ENCODE measurements at regions not wholly inside any gene's neighbourhood (a gene's known extent, or its start where the extent isn't known, plus 50 kb on each side); places are given as distances from the start of the nearest gene placed in this dataset.

GRCh38 chr16:77067900-77068299, 123.1 kb upstream of the MON1B start:
- H4K20me1 ChIP-seq (ENCODE audit: insufficient read depth, low read length): no peaks in the 10 kb centered on the region
- DNase-seq (ENCODE audit: low read depth) (no peak), FAIRE-seq (no peak)
- H3K4me3 ChIP-seq (ENCODE audit: insufficient read depth, low read depth, low read length): no peak overlapping the region
- H3K4me1 ChIP-seq (ENCODE audit: insufficient read depth, low read length): no peaks in the 10 kb centered on the region
- no peak overlapping the region for H3K27ac Mint-ChIP-seq (ENCODE audit: unreplicated experiment)
- no peaks in the 10 kb centered on the region for H3K36me3 ChIP-seq (ENCODE audit: insufficient read depth, low read length)
- H3K4me2 ChIP-seq (ENCODE audit: low read length): no peak overlapping the region
- H3K36me3 Mint-ChIP-seq (ENCODE audit: low read depth, unreplicated experiment): no peaks in the 10 kb centered on the region
- H2AFZ ChIP-seq (ENCODE audit: low read depth, low read length): no peak overlapping the region
- H3K9me3 ChIP-seq (ENCODE audit: insufficient read depth, low read depth, low read length): no peaks in the 10 kb centered on the region
- no peak overlapping the region for H3K9ac ChIP-seq (ENCODE audit: low read length)
- H3K4me3 Mint-ChIP-seq (ENCODE audit: unreplicated experiment): no peak overlapping the region
- H3K79me2 ChIP-seq (ENCODE audit: insufficient read depth, low read length): no peaks in the 10 kb centered on the region
- no peaks in the 10 kb centered on the region for H3K27me3 Mint-ChIP-seq (ENCODE audit: low read depth, unreplicated experiment)
- no peaks in the 10 kb centered on the region for H3K4me1 Mint-ChIP-seq (ENCODE audit: low read depth, unreplicated experiment)
- no peak overlapping the region for H3K27ac ChIP-seq (ENCODE audit: low read depth, low read length)
- TF ChIP-seq CTCF (IDR thresholded peaks at IDR 0.05; ENCODE audit: insufficient read depth, low read depth, low read length): no peak
- TF ChIP-seq EZH2 (IDR thresholded peaks at IDR 0.05; ENCODE audit: insufficient read depth, low read length): no peak
- peaks cover 2% of the 10 kb centered on the region for H3K9me3 Mint-ChIP-seq (ENCODE audit: unreplicated experiment)
- no peaks in the 10 kb centered on the region for H3K27me3 ChIP-seq (ENCODE audit: insufficient read depth, low read length)

DNA sequence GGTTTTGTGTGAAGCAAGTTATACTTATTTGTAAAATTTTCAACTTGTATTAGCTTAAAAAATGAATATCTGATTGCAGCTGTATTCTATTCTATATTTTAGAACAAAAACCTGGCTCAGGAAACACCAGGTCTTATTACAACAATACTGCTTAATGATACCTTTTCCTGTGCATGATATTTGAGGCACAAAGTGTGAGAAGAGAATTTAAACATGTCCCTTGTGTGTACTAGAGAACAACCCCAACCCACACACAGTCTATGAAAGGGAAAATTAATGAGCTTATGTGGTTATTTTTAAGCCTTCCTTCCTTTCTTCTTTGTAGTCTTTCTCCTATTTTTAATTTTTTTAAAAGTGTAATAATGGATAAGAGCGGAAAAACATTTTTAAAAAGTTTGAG, 122.6 kb upstream of the MON1B start:
- H3K27ac Mint-ChIP-seq (ENCODE audit: unreplicated experiment): no peak overlapping the region
- H3K4me1 ChIP-seq (ENCODE audit: insufficient read depth, low read length): no peaks in the 10 kb centered on the region
- H3K9ac ChIP-seq (ENCODE audit: low read length): no peak overlapping the region
- no peak for FAIRE-seq
- no peaks in the 10 kb centered on the region for H3K4me1 Mint-ChIP-seq (ENCODE audit: low read depth, unreplicated experiment)
- no peak overlapping the region for H3K4me3 ChIP-seq (ENCODE audit: insufficient read depth, low read depth, low read length)
- no peak for DNase-seq (ENCODE audit: low read depth)
- H3K36me3 ChIP-seq (ENCODE audit: insufficient read depth, low read length): no peaks in the 10 kb centered on the region
- no peak overlapping the region for H3K4me2 ChIP-seq (ENCODE audit: low read length)
- H4K20me1 ChIP-seq (ENCODE audit: insufficient read depth, low read length): no peaks in the 10 kb centered on the region
- H3K79me2 ChIP-seq (ENCODE audit: insufficient read depth, low read length): no peaks in the 10 kb centered on the region
- no peak overlapping the region for H2AFZ ChIP-seq (ENCODE audit: low read depth, low read length)
- TF ChIP-seq EZH2 (IDR thresholded peaks at IDR 0.05; ENCODE audit: insufficient read depth, low read length) (no peak), CTCF (IDR thresholded peaks at IDR 0.05; ENCODE audit: insufficient read depth, low read depth, low read length) (no peak)
- no peaks in the 10 kb centered on the region for H3K9me3 ChIP-seq (ENCODE audit: insufficient read depth, low read depth, low read length)
- H3K9me3 Mint-ChIP-seq (ENCODE audit: unreplicated experiment): peaks cover 2% of the 10 kb centered on the region
- no peak overlapping the region for H3K4me3 Mint-ChIP-seq (ENCODE audit: unreplicated experiment)
- H3K27me3 ChIP-seq (ENCODE audit: insufficient read depth, low read length): no peaks in the 10 kb centered on the region
- H3K27me3 Mint-ChIP-seq (ENCODE audit: low read depth, unreplicated experiment): no peaks in the 10 kb centered on the region
- no peaks in the 10 kb centered on the region for H3K36me3 Mint-ChIP-seq (ENCODE audit: low read depth, unreplicated experiment)
- no peak overlapping the region for H3K27ac ChIP-seq (ENCODE audit: low read depth, low read length)

DNA sequence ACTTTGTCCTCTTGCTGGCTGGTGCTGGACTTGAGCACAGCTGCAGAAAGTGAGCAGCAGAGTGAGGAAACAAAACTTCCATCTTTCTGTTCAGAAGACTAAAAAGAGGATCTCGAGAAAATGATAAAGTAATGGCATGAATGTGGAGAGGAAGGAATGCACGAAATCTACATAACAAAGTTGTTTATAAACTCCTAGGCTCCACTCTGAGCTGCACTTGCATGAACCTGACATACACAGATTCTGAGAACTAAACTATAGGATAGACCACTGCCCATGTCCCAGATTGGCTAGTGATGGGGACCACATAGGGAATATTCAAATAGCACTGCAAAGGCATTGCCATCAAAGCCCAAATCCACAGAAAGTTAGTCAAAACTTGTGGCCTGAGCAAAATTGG, 121.1 kb upstream of the MON1B start:
- no peaks in the 10 kb centered on the region for H3K27me3 ChIP-seq (ENCODE audit: insufficient read depth, low read length)
- Mint-ChIP-seq H3K4me3 (ENCODE audit: unreplicated experiment) (no peak overlapping the region), H3K4me1 (ENCODE audit: low read depth, unreplicated experiment) (no peaks in the 10 kb centered on the region), H3K36me3 (ENCODE audit: low read depth, unreplicated experiment) (no peaks in the 10 kb centered on the region), H3K9me3 (ENCODE audit: unreplicated experiment) (peaks cover 2% of the 10 kb centered on the region), H3K27ac (ENCODE audit: unreplicated experiment) (no peak overlapping the region), H3K27me3 (ENCODE audit: low read depth, unreplicated experiment) (no peaks in the 10 kb centered on the region)
- FAIRE-seq (no peak), DNase-seq (ENCODE audit: low read depth) (no peak)
- H3K9ac ChIP-seq (ENCODE audit: low read length): no peak overlapping the region
- no peaks in the 10 kb centered on the region for H3K79me2 ChIP-seq (ENCODE audit: insufficient read depth, low read length)
- H3K4me1 ChIP-seq (ENCODE audit: insufficient read depth, low read length): no peaks in the 10 kb centered on the region
- H3K4me2 ChIP-seq (ENCODE audit: low read length): no peak overlapping the region
- TF ChIP-seq CTCF (IDR thresholded peaks at IDR 0.05; ENCODE audit: insufficient read depth, low read depth, low read length) (no peak), EZH2 (IDR thresholded peaks at IDR 0.05; ENCODE audit: insufficient read depth, low read length) (no peak)
- no peak overlapping the region for H3K27ac ChIP-seq (ENCODE audit: low read depth, low read length)
- H4K20me1 ChIP-seq (ENCODE audit: insufficient read depth, low read length): no peaks in the 10 kb centered on the region
- H3K36me3 ChIP-seq (ENCODE audit: insufficient read depth, low read length): no peaks in the 10 kb centered on the region
- no peaks in the 10 kb centered on the region for H3K9me3 ChIP-seq (ENCODE audit: insufficient read depth, low read depth, low read length)
- H2AFZ ChIP-seq (ENCODE audit: low read depth, low read length): no peak overlapping the region
- no peak overlapping the region for H3K4me3 ChIP-seq (ENCODE audit: insufficient read depth, low read depth, low read length)

All from astrocyte (in vitro differentiated cells and primary cell).